ENCODE measurements at regions not wholly inside any gene's neighbourhood (a gene's known extent, or its start where the extent isn't known, plus 50 kb on each side); places are given as distances from the start of the nearest gene placed in this dataset.

- no peak for TF ChIP-seq ATF2 (IDR thresholded peaks at IDR 0.05; ENCODE audit: low read length)
Measured at GRCh38 chr4:80128941-80129340, 55.9 kb upstream of the ANTXR2 start (continued).
